ENCODE measurements at regions not wholly inside any gene's neighbourhood (a gene's known extent, or its start where the extent isn't known, plus 50 kb on each side); places are given as distances from the start of the nearest gene placed in this dataset.

DNA sequence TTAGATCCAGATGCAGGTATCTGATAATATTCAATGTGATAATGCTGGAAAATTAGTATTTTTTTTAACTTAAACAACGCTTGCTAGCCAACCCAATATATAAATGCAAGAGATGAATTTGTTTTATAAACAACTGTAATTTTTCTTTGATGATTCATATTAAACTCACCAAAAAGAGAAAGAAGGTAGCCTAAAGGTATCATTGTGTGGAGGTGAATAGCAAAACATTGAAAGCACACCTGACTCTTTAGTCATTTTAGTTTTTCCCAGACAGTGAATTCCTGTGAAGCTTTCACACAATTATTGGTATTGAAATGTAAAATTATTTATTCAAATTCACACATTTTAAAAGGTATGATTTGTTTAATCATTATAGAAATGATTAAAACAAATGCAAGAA lies 424.0 kb downstream of the NR4A2 start:
- ChIA-PET CTCF (no interaction called here), POLR2A (no interaction called here)
- Histone ChIP-seq H3K4me1 (no peaks in the 10 kb centered on the region), H3K4me2 (no peak overlapping the region), H3K4me3 (no peak overlapping the region), H3K9me3 (no peaks in the 10 kb centered on the region), H3K27ac (no peak overlapping the region)
- WGBS (ENCODE audit: missing lambda C conversion rate) = 50% methylated on average over 1 of the region's 1 CpG
- no peak for ATAC-seq
- TF ChIP-seq CHD4 (IDR thresholded peaks at IDR 0.05; ENCODE audit: borderline replicate concordance) = no peak
- TF ChIP-seq FOXS1 (CRISPR knock-in tag; IDR thresholded peaks at IDR 0.05) = no peak
- no peak for TF ChIP-seq HOXB13 (CRISPR knock-in tag; IDR thresholded peaks at IDR 0.05; ENCODE audit: low read depth)
- TF ChIP-seq, protein P1, sequence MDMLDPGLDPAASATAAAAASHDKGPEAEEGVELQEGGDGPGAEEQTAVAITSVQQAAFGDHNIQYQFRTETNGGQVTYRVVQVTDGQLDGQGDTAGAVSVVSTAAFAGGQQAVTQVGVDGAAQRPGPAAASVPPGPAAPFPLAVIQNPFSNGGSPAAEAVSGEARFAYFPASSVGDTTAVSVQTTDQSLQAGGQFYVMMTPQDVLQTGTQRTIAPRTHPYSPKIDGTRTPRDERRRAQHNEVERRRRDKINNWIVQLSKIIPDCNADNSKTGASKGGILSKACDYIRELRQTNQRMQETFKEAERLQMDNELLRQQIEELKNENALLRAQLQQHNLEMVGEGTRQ (IDR thresholded peaks at IDR 0.05) = no peak
- TF ChIP-seq CBX2 (IDR thresholded peaks at IDR 0.05; ENCODE audit: borderline replicate concordance, low read depth) = no peak
- no peak for TF ChIP-seq JUNB (IDR thresholded peaks at IDR 0.05)
- TF ChIP-seq HOXB5 (CRISPR knock-in tag; IDR thresholded peaks at IDR 0.05) = no peak
- TF ChIP-seq NR3C1 (IDR thresholded peaks at IDR 0.05) = no peak
- TF ChIP-seq ZC3H11A (IDR thresholded peaks at IDR 0.05) = no peak
- TF ChIP-seq, protein P2, sequence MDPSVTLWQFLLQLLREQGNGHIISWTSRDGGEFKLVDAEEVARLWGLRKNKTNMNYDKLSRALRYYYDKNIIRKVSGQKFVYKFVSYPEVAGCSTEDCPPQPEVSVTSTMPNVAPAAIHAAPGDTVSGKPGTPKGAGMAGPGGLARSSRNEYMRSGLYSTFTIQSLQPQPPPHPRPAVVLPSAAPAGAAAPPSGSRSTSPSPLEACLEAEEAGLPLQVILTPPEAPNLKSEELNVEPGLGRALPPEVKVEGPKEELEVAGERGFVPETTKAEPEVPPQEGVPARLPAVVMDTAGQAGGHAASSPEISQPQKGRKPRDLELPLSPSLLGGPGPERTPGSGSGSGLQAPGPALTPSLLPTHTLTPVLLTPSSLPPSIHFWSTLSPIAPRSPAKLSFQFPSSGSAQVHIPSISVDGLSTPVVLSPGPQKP (IDR thresholded peaks at IDR 0.05; ENCODE audit: low read depth, low read length) = no peak
- TF ChIP-seq GATA3 (IDR thresholded peaks at IDR 0.05; ENCODE audit: borderline replicate concordance) = no peak
- no peak for TF ChIP-seq MYC (IDR thresholded peaks at IDR 0.05; ENCODE audit: borderline replicate concordance, low read length)
- no peak for TF ChIP-seq CHD2 (IDR thresholded peaks at IDR 0.05; ENCODE audit: low read length, partially characterized antibody)
- no peak for TF ChIP-seq ZNF302 (CRISPR knock-in tag; IDR thresholded peaks at IDR 0.05)
- no peak for TF ChIP-seq RNF2 (IDR thresholded peaks at IDR 0.05; ENCODE audit: borderline replicate concordance, low read depth)
- no peak for TF ChIP-seq MAZ (IDR thresholded peaks at IDR 0.05; ENCODE audit: borderline replicate concordance, low read depth, low read length)
- TF ChIP-seq HEYL (CRISPR knock-in tag; IDR thresholded peaks at IDR 0.05) = no peak
- TF ChIP-seq SMC3 (IDR thresholded peaks at IDR 0.05) = no peak
- no peak for FAIRE-seq
- no peak for DNase-seq (ENCODE audit: low read depth in 1 of 2, low spot score in 1 of 2)

DNA sequence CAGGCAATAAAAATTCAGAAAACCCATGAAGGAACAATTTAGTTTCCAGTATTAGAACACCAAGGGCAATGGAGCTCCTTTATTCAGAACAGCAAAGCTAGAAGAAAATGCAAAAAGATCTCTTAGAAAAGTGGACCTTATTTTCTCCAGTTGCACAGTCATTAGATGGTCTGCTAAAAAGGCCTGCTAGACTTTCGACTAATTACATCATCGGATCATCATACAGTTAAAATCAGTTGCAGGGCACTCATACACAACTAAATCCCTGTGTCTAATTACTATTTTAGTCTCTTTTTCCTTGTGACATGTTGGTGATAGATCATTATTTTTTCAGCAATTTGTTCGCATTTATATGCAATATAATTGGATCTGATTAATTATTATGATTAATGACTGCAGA lies 425.3 kb downstream of the NR4A2 start:
- TF ChIP-seq, protein P3, sequence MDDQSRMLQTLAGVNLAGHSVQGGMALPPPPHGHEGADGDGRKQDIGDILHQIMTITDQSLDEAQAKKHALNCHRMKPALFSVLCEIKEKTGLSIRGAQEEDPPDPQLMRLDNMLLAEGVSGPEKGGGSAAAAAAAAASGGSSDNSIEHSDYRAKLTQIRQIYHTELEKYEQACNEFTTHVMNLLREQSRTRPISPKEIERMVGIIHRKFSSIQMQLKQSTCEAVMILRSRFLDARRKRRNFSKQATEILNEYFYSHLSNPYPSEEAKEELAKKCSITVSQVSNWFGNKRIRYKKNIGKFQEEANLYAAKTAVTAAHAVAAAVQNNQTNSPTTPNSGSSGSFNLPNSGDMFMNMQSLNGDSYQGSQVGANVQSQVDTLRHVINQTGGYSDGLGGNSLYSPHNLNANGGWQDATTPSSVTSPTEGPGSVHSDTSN (IDR thresholded peaks at IDR 0.05) = no peak
- no peak for TF ChIP-seq POLR2AphosphoS2 (conservative IDR thresholded peaks at IDR 0.05; ENCODE audit: low read length)
- Histone ChIP-seq H3K9me3 (no peaks in the 10 kb centered on the region), H3K4me1 (no peaks in the 10 kb centered on the region), H3K4me3 (no peak overlapping the region), H3K4me2 (no peak overlapping the region), H3K27ac (no peak overlapping the region)
- WGBS (ENCODE audit: missing lambda C conversion rate) = 54% methylated on average over 3 of the region's 3 CpGs
- ATAC-seq = no peak
- CTCF ChIA-PET = no interaction called here
- DNase-seq (ENCODE audit: low read depth in 1 of 2, low spot score in 1 of 2) = no peak
- POLR2A ChIA-PET = no interaction called here
- no peak for FAIRE-seq

DNA sequence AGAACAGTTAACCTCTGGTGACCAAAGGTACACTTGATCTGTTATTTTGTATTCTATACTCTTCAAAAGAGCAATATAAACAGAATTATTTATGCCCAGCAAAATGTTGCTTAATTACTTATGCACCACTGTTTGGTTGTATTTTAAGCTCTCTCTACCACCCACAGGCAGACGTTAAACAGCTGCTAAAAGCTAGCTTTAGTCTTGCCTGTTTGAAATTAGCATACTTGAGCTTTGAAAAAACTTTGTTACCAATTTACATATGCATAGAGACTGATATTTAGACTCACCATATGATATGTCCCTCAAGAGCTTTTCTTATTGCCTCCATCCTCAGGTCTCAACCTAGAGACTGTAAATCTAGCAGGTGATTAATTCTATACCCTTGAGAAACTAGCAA lies 426.9 kb downstream of the NR4A2 start:
- Histone ChIP-seq H3K4me1 (no peaks in the 10 kb centered on the region), H3K4me3 (no peak overlapping the region), H3K4me2 (no peak overlapping the region), H3K9me3 (no peaks in the 10 kb centered on the region), H3K27ac (no peak overlapping the region)
- POLR2A ChIA-PET = no interaction called here
- 3% methylated on average over 1 of the region's 1 CpG for WGBS (ENCODE audit: missing lambda C conversion rate)
- DNase-seq (ENCODE audit: low read depth in 1 of 2, low spot score in 1 of 2) (no peak), ATAC-seq (no peak), FAIRE-seq (no peak)
- CTCF ChIA-PET = no interaction called here
- TF ChIP-seq KDM1A (IDR thresholded peaks at IDR 0.05; ENCODE audit: low read depth) (no peak), EHF (CRISPR knock-in tag; IDR thresholded peaks at IDR 0.05) (no peak), EP300 (IDR thresholded peaks at IDR 0.05) (no peak), FOSL2 (IDR thresholded peaks at IDR 0.05) (no peak), FOSL2 (CRISPR knock-in tag; IDR thresholded peaks at IDR 0.05) (no peak), NFE2L2 (conservative IDR thresholded peaks at IDR 0.05; ENCODE audit: low read length) (no peak), RARB (CRISPR knock-in tag; IDR thresholded peaks at IDR 0.05) (no peak), NR3C1 (IDR thresholded peaks at IDR 0.05) (no peak), MAZ (IDR thresholded peaks at IDR 0.05; ENCODE audit: borderline replicate concordance, low read depth, low read length) (no peak), RAD21 (conservative IDR thresholded peaks at IDR 0.05 in 1 of 2, IDR thresholded peaks at IDR 0.05 in 1 of 2) (no peak), HEYL (CRISPR knock-in tag; IDR thresholded peaks at IDR 0.05) (no peak), SREBF2 (IDR thresholded peaks at IDR 0.05) (no peak), RFX5 (IDR thresholded peaks at IDR 0.05) (no peak)
- TF ChIP-seq, protein P4, sequence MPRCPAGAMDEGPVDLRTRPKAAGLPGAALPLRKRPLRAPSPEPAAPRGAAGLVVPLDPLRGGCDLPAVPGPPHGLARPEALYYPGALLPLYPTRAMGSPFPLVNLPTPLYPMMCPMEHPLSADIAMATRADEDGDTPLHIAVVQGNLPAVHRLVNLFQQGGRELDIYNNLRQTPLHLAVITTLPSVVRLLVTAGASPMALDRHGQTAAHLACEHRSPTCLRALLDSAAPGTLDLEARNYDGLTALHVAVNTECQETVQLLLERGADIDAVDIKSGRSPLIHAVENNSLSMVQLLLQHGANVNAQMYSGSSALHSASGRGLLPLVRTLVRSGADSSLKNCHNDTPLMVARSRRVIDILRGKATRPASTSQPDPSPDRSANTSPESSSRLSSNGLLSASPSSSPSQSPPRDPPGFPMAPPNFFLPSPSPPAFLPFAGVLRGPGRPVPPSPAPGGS (IDR thresholded peaks at IDR 0.05) = no peak
- TF ChIP-seq, protein P5, sequence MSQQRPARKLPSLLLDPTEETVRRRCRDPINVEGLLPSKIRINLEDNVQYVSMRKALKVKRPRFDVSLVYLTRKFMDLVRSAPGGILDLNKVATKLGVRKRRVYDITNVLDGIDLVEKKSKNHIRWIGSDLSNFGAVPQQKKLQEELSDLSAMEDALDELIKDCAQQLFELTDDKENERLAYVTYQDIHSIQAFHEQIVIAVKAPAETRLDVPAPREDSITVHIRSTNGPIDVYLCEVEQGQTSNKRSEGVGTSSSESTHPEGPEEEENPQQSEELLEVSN (IDR thresholded peaks at IDR 0.05; ENCODE audit: borderline replicate concordance, low read depth) = no peak
- TF ChIP-seq, protein P6, sequence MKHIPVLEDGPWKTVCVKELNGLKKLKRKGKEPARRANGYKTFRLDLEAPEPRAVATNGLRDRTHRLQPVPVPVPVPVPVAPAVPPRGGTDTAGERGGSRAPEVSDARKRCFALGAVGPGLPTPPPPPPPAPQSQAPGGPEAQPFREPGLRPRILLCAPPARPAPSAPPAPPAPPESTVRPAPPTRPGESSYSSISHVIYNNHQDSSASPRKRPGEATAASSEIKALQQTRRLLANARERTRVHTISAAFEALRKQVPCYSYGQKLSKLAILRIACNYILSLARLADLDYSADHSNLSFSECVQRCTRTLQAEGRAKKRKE (CRISPR knock-in tag; IDR thresholded peaks at IDR 0.05; ENCODE audit: low read depth) = no peak

All from A549 (cell line).